ENCODE measurements at regions not wholly inside any gene's neighbourhood (a gene's known extent, or its start where the extent isn't known, plus 50 kb on each side); places are given as distances from the start of the nearest gene placed in this dataset.

DNA sequence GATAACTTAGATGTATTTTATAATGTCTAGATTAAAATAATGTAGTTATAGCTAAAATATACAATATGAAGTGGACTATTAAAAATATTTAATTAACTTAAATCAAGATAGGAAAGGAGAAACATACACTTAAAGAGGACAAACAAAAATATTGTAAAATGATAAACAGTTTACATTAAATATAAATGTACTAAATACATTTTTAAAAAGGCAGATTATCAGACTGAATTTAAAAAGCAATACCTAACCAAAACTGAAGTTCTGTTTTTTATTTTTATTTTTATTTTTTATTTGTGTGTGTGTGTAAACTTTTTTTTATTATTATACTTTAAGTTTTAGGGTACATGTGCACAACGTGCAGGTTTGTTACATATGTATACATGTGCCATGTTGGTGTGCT lies 811.6 kb upstream of the INTU start:
- H3K27ac Mint-ChIP-seq = no peak overlapping the region
- no peaks in the 10 kb centered on the region for H3K4me1 Mint-ChIP-seq
- ChIA-PET POLR2A (no interaction called here), CTCF (no interaction called here)
- H3K9me3 Mint-ChIP-seq = peaks cover 5% of the 10 kb centered on the region
- no peak for DNase-seq
- H3K4me3 Mint-ChIP-seq = no peak overlapping the region
- H3K27me3 Mint-ChIP-seq = no peaks in the 10 kb centered on the region
- no peaks in the 10 kb centered on the region for H3K36me3 Mint-ChIP-seq (ENCODE audit: low read depth)

GRCh38 chr4:126825083-126825482 lies 807.7 kb upstream of the INTU start:
- Mint-ChIP-seq H3K4me3 (no peak overlapping the region), H3K36me3 (ENCODE audit: low read depth) (no peaks in the 10 kb centered on the region), H3K4me1 (no peaks in the 10 kb centered on the region), H3K9me3 (peaks cover 7% of the 10 kb centered on the region), H3K27me3 (no peaks in the 10 kb centered on the region), H3K27ac (no peak overlapping the region)
- ChIA-PET CTCF (no interaction called here), POLR2A (no interaction called here)
- no peak for DNase-seq

DNA sequence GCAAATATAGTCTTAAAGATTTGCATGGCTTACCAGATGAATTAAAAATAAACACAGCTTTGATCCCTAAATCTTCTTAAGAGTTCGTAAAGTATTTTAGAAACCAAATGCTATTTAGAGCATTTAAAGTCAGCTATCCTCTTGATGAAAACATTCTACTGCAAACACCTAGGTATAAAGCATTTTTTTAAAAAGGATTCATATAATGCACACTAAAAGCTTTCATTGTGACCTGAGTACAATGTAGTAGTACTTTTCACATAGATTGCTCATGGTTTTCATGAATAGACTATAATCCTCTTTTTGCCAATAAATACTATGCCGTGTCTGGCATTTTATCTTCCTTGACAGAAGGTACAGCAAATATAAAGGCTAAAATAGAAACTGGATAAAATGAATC lies 805.1 kb upstream of the INTU start:
- H3K36me3 Mint-ChIP-seq (ENCODE audit: low read depth) = no peaks in the 10 kb centered on the region
- no peak overlapping the region for H3K27ac Mint-ChIP-seq
- DNase-seq = no peak
- peaks cover 13% of the 10 kb centered on the region for H3K9me3 Mint-ChIP-seq
- H3K4me3 Mint-ChIP-seq = no peak overlapping the region
- ChIA-PET POLR2A (no interaction called here), CTCF (no interaction called here)
- no peaks in the 10 kb centered on the region for H3K4me1 Mint-ChIP-seq
- no peaks in the 10 kb centered on the region for H3K27me3 Mint-ChIP-seq

DNA sequence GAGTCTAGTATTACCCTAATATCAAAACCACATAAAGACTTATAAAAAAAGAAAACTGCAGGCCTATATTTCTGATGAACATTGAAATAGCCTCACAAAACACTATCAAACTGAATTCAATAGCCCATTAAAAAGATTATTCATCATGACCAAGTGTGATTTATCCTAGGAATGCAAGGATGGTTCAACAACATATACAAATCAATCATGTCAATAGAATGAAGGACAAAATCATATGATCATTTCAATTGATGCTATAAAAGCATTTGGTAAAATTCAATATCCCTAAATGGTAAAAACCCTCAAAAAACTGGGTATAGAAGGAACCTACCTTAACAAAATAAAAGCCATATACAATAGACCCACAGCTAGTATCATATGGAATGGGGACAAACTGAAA lies 797.9 kb upstream of the INTU start:
- POLR2A ChIA-PET = no interaction called here
- Mint-ChIP-seq H3K4me1 (no peaks in the 10 kb centered on the region), H3K27ac (no peak overlapping the region), H3K4me3 (no peak overlapping the region), H3K36me3 (ENCODE audit: low read depth) (no peaks in the 10 kb centered on the region), H3K9me3 (peaks cover 13% of the 10 kb centered on the region), H3K27me3 (no peaks in the 10 kb centered on the region)
- CTCF ChIA-PET = no interaction called here
- DNase-seq = no peak

DNA sequence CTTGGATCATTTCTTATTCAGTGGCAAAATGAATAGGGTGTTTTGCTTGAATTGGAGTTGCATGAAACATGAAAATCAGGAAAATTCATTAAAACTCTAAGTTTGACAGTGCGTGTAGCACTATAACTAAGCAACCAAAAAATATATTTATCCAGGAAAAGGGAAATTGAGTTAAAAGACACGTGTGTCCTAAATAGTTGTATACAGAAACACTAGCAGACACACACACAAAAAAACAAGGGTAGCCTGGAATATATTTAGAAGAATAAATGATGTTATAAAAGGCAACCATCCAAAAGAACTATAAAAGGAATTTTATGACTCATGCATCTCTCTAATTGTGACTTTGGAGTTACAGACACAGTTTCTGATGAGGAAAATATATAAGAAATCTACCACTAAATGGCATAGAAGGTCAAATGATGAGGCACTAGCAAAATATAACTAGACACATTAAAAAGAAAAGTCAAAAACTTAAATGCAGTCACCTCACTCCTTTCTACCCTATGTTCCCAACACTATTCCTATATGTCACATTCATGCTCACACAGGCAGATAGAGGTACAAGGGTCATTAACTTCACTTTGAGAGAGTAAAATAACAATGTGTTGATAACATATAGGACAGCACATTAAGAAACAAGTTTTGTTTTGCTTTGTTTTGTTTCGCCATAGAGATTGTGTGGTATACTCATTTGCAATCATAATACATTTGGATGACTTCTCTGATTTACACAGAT lies 793.6 kb upstream of the INTU start:
- H3K36me3 Mint-ChIP-seq (ENCODE audit: low read depth) = no peaks in the 10 kb centered on the region
- no peak for DNase-seq
- peaks cover 5% of the 10 kb centered on the region for H3K9me3 Mint-ChIP-seq
- no peak overlapping the region for H3K27ac Mint-ChIP-seq
- no peaks in the 10 kb centered on the region for H3K4me1 Mint-ChIP-seq
- CTCF ChIA-PET = no interaction called here
- POLR2A ChIA-PET = no interaction called here
- no peak overlapping the region for H3K4me3 Mint-ChIP-seq
- H3K27me3 Mint-ChIP-seq = no peaks in the 10 kb centered on the region

- no peak overlapping the region for H3K27ac Mint-ChIP-seq
- H3K4me1 Mint-ChIP-seq = no peaks in the 10 kb centered on the region
- ChIA-PET CTCF (no interaction called here), POLR2A (no interaction called here)
- no peak overlapping the region for H3K4me3 Mint-ChIP-seq
- no peaks in the 10 kb centered on the region for H3K36me3 Mint-ChIP-seq (ENCODE audit: low read depth)
- DNase-seq = no peak
- peaks cover 10% of the 10 kb centered on the region for H3K9me3 Mint-ChIP-seq
- H3K27me3 Mint-ChIP-seq = no peaks in the 10 kb centered on the region
Measured at GRCh38 chr4:126843492-126844067, 789.2 kb upstream of the INTU start.

GRCh38 chr4:126850286-126850685 lies 782.5 kb upstream of the INTU start:
- Mint-ChIP-seq H3K4me3 (no peak overlapping the region), H3K27ac (no peak overlapping the region), H3K36me3 (ENCODE audit: low read depth) (no peaks in the 10 kb centered on the region), H3K4me1 (no peaks in the 10 kb centered on the region), H3K27me3 (no peaks in the 10 kb centered on the region), H3K9me3 (peaks cover 7% of the 10 kb centered on the region)
- POLR2A ChIA-PET = no interaction called here
- CTCF ChIA-PET = no interaction called here
- DNase-seq = no peak

DNA sequence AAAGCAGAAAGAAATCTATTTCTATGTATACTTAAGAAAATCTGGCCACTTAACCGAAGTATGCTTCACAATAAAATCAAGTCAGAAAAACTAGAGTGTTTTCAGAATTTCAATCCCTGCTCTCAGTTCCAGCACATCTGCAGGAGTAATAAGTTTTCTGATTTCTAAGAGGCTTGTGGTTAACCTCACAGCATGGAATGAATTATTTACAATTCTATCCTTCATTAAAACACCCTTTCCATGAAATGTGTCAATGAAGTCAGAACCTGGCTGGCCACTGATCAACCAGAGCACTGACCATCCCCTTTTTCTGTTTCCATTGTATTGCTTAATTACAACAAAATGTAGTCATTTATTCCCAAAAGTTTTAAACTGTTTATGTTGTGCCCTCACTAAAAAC lies 781.4 kb upstream of the INTU start:
- H3K4me1 Mint-ChIP-seq = no peaks in the 10 kb centered on the region

GRCh38 chr4:126853715-126854114 lies 779.0 kb upstream of the INTU start:
- DNase-seq = no peak
- no peak overlapping the region for H3K27ac Mint-ChIP-seq
- CTCF ChIA-PET = no interaction called here
- H3K9me3 Mint-ChIP-seq = peaks cover 2% of the 10 kb centered on the region
- POLR2A ChIA-PET = no interaction called here
- no peaks in the 10 kb centered on the region for H3K36me3 Mint-ChIP-seq (ENCODE audit: low read depth)
- no peak overlapping the region for H3K4me3 Mint-ChIP-seq
- H3K27me3 Mint-ChIP-seq = no peaks in the 10 kb centered on the region
- H3K4me1 Mint-ChIP-seq = no peaks in the 10 kb centered on the region

More for the DNA sequence above, 781.4 kb upstream of the INTU start:
- H3K9me3 Mint-ChIP-seq = peaks cover 7% of the 10 kb centered on the region
- H3K36me3 Mint-ChIP-seq (ENCODE audit: low read depth) = no peaks in the 10 kb centered on the region
- ChIA-PET CTCF (no interaction called here), POLR2A (no interaction called here)
- H3K27me3 Mint-ChIP-seq = no peaks in the 10 kb centered on the region
- no peak overlapping the region for H3K27ac Mint-ChIP-seq
- H3K4me3 Mint-ChIP-seq = no peak overlapping the region
- DNase-seq = no peak

GRCh38 chr4:126856906-126857305 lies 775.9 kb upstream of the INTU start:
- ChIA-PET POLR2A (no interaction called here), CTCF (no interaction called here)
- DNase-seq = no peak
- H3K4me3 Mint-ChIP-seq = no peak overlapping the region
- H3K9me3 Mint-ChIP-seq = peaks cover 2% of the 10 kb centered on the region
- H3K36me3 Mint-ChIP-seq (ENCODE audit: low read depth) = no peaks in the 10 kb centered on the region
- H3K27me3 Mint-ChIP-seq = no peaks in the 10 kb centered on the region
- no peak overlapping the region for H3K27ac Mint-ChIP-seq
- no peaks in the 10 kb centered on the region for H3K4me1 Mint-ChIP-seq

DNA sequence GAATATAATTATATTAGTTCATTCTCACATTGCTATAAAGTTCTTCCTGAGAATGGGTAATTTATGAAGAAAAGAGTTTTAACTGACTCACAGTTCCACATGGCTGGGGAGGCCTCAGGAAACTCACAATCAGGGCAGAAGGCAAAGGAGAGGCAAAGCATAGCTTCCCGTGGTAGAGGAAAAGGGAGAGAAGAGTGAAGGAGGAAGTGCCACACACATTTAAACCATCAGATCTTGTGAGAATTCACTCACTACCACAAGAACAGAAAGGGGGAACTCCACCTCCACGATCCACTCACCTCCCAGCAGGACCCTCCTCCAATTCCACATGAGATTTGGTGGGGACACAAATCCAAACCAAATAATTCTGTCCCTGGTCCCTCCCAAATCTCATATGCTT lies 773.4 kb upstream of the INTU start:
- H3K4me3 Mint-ChIP-seq = no peak overlapping the region
- H3K9me3 Mint-ChIP-seq = peaks cover 2% of the 10 kb centered on the region
- DNase-seq = no peak
- no peaks in the 10 kb centered on the region for H3K27me3 Mint-ChIP-seq
- H3K27ac Mint-ChIP-seq = no peak overlapping the region
- no peaks in the 10 kb centered on the region for H3K36me3 Mint-ChIP-seq (ENCODE audit: low read depth)
- CTCF ChIA-PET = no interaction called here
- POLR2A ChIA-PET = no interaction called here
- no peaks in the 10 kb centered on the region for H3K4me1 Mint-ChIP-seq

DNA sequence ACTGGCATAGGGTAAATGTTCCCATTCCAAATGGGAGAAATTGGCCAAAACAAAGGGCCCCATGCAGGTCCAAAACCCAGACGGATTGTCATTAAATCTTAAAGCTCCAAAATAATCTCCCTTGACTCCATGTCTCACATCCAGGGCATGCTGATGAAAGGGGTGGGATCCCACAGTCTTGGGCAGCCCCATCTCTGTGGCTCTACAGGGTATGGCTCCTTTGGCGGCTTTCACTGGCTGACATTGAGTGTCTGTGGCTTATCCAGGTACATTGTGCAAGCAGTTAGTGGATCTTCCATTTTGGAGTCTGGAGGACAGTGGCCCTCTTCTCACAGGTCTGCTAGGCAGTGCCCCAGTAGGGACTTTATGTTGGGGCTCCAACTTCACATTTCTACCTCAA lies 772.9 kb upstream of the INTU start:
- Mint-ChIP-seq H3K27ac (no peak overlapping the region), H3K9me3 (peaks cover 2% of the 10 kb centered on the region), H3K4me1 (no peaks in the 10 kb centered on the region), H3K4me3 (no peak overlapping the region), H3K27me3 (no peaks in the 10 kb centered on the region), H3K36me3 (ENCODE audit: low read depth) (no peaks in the 10 kb centered on the region)
- CTCF ChIA-PET = no interaction called here
- DNase-seq = no peak
- POLR2A ChIA-PET = no interaction called here

- Mint-ChIP-seq H3K27ac (no peak overlapping the region), H3K36me3 (ENCODE audit: low read depth) (no peaks in the 10 kb centered on the region), H3K9me3 (peaks cover 4% of the 10 kb centered on the region), H3K4me1 (no peaks in the 10 kb centered on the region), H3K4me3 (no peak overlapping the region), H3K27me3 (no peaks in the 10 kb centered on the region)
- DNase-seq = no peak
- CTCF ChIA-PET = no interaction called here
- POLR2A ChIA-PET = no interaction called here
Measured at GRCh38 chr4:126860308-126860707, 772.4 kb upstream of the INTU start.

DNA sequence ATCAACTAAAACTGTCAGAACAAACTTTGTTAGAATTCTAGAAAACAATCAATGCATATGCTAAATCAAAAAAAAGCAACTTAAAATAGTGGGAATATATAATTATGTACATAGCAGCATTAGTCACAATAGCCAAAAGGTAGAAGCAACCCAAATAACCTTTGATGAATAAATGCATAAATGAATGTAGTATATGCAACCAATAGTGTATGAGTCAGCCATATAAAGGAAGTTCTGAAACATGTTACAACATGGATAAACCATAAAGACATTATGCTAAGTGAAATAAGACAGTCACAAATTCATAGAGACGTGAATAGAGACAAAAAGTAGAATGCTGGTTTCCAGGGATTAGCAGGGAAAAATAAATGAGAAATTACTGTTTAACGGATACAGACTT lies 762.8 kb upstream of the INTU start:
- CTCF ChIA-PET = no interaction called here
- Mint-ChIP-seq H3K27ac (no peak overlapping the region), H3K27me3 (no peaks in the 10 kb centered on the region)

More for the DNA sequence above, 762.8 kb upstream of the INTU start:
- Mint-ChIP-seq H3K9me3 (peaks cover 22% of the 10 kb centered on the region), H3K4me3 (no peak overlapping the region), H3K4me1 (no peaks in the 10 kb centered on the region), H3K36me3 (ENCODE audit: low read depth) (no peaks in the 10 kb centered on the region)
- DNase-seq = no peak
- POLR2A ChIA-PET = no interaction called here

All from activated CD4-positive, alpha-beta memory T cell treated with anti-CD3 and anti-CD28 coated beads, Interleukin-2, amount 10 ng/mL, durations not matched to agents 7 days and 5 days (primary cell).